HG02885 (cell line): ENCODE measurements at regions not wholly inside any gene's neighbourhood (a gene's known extent, or its start where the extent isn't known, plus 50 kb on each side); places are given as distances from the start of the nearest gene placed in this dataset.
"Not testable (repeated sequence)": the region's sequence is repeated elsewhere in the genome, so short reads cannot be mapped to it uniquely, and the experiment has no call there.

Source experiments
- ATAC-seq: cut with Tn5 transposase; IDR thresholded peaks from one replicate; pipeline ENCODE4 v1.9.1; 2021; ENCODE audit warnings: mild to moderate bottlenecking; ENCODE audit not compliant: unreplicated experiment, poor library complexity

- no peak for ATAC-seq
These were observed 210.0 kb upstream of the ZNF217 start for GRCh38 chr20:53803492-53804155.

- ATAC-seq, result no peak
These were observed 208.2 kb upstream of the ZNF217 start for GRCh38 chr20:53801609-53802370.

- no peak for ATAC-seq
These were observed 207.4 kb upstream of the ZNF217 start for GRCh38 chr20:53800883-53801604.

GRCh38 chr20:53800418-53800817 is 206.8 kb upstream of the ZNF217 start:
- ATAC-seq, result no peak

GRCh38 chr20:53797085-53797484 is 203.4 kb upstream of the ZNF217 start:
- no peak for ATAC-seq

GRCh38 chr20:53795170-53795569 is 201.5 kb upstream of the ZNF217 start:
- ATAC-seq, result no peak

GRCh38 chr20:53794529-53795115 is 201.0 kb upstream of the ZNF217 start:
- no peak for ATAC-seq

GRCh38 chr20:53793783-53794383 is 200.2 kb upstream of the ZNF217 start:
- ATAC-seq, result no peak

GRCh38 chr20:53792946-53793536 is 199.4 kb upstream of the ZNF217 start:
- no peak for ATAC-seq

- ATAC-seq, result no peak
These were observed 196.5 kb upstream of the ZNF217 start for GRCh38 chr20:53789989-53790675.

GRCh38 chr20:53788253-53789022 is 194.8 kb upstream of the ZNF217 start:
- ATAC-seq, result no peak

- not testable (repeated sequence) for ATAC-seq
These were observed 193.9 kb upstream of the ZNF217 start for GRCh38 chr20:53787491-53787931.

- no peak for ATAC-seq
These were observed 193.0 kb upstream of the ZNF217 start for GRCh38 chr20:53786445-53787267.

- ATAC-seq, result no peak
These were observed 192.4 kb upstream of the ZNF217 start for GRCh38 chr20:53786071-53786444.

GRCh38 chr20:53785320-53785719 is 191.7 kb upstream of the ZNF217 start:
- no peak for ATAC-seq

GRCh38 chr20:53783768-53784167 is 190.1 kb upstream of the ZNF217 start:
- ATAC-seq, result no peak

- no peak for ATAC-seq
These were observed 189.1 kb upstream of the ZNF217 start for GRCh38 chr20:53782612-53783246.
